WTC11 (cell line): ENCODE measurements at regions not wholly inside any gene's neighbourhood (a gene's known extent, or its start where the extent isn't known, plus 50 kb on each side); places are given as distances from the start of the nearest gene placed in this dataset.

ENCODE experiments used
- ATAC-seq: fragments of 200-7000 bp; cut with Tn5 transposase; 2 replicates; pipeline ENCODE4 v1.10.0; 2021; ENCODE audit warnings: mild to moderate bottlenecking, moderate library complexity
- CTCF ChIA-PET: fragments of 300-600 bp; sonication (Branson Sonifier 250); formaldehyde crosslinking; loops from one replicate; lab custom pipeline; 2021; ENCODE audit warnings: antibody characterized with exemption; lab: Charles Lee
- POLR2A ChIA-PET: fragments of 350-600 bp; sonication (Branson Sonifier 250); formaldehyde crosslinking; loops from one replicate; lab custom pipeline; 2021; ENCODE audit warnings: antibody characterized with exemption; lab: Charles Lee
- DNase-seq: peaks from one replicate; pipeline ENCODE4 v3.0.0; 2021; ENCODE audit warnings: low spot score
- H3K27ac Mint-ChIP-seq: 2 replicates; pipeline ENCODE4 v1.8.0; 2021; ENCODE audit warnings: mixed read lengths
- H3K27me3 Mint-ChIP-seq: 2 replicates; pipeline ENCODE4 v1.8.0; 2021; ENCODE audit warnings: low read depth, mild to moderate bottlenecking, moderate library complexity, mixed read lengths
- H3K36me3 Mint-ChIP-seq: 2 replicates; pipeline ENCODE4 v1.8.0; 2021; ENCODE audit warnings: mixed read lengths
- H3K4me1 Mint-ChIP-seq: 2 replicates; pipeline ENCODE4 v1.8.0; 2022; ENCODE audit warnings: mixed read lengths
- H3K4me3 Mint-ChIP-seq: 2 replicates; pipeline ENCODE4 v1.8.0; 2021; ENCODE audit warnings: mild to moderate bottlenecking, moderate library complexity, mixed read lengths
- H3K9me3 Mint-ChIP-seq: 2 replicates; pipeline ENCODE4 v1.8.0; 2021; ENCODE audit warnings: mixed read lengths
- AFF4 ChIP-seq: sonication (generic); formaldehyde crosslinking; IDR thresholded peaks from 2 replicates; pipeline ENCODE4 v1.8.1; 2023; ENCODE audit warnings: mild to moderate bottlenecking, missing genetic modification reagents, borderline replicate concordance
- ATF3 ChIP-seq: sonication (generic); formaldehyde crosslinking; conservative IDR thresholded peaks from 2 replicates; pipeline ENCODE4 v1.8.1; 2022; ENCODE audit warnings: mild to moderate bottlenecking, missing genetic modification reagents
- CBFB ChIP-seq: sonication (generic); formaldehyde crosslinking; IDR thresholded peaks from 2 replicates; pipeline ENCODE4 v1.8.1; 2022; ENCODE audit warnings: mild to moderate bottlenecking, low read depth, missing genetic modification reagents
- CREB1 ChIP-seq: sonication (generic); formaldehyde crosslinking; IDR thresholded peaks from 2 replicates; pipeline ENCODE4 v1.8.0; 2023; ENCODE audit warnings: mild to moderate bottlenecking, missing genetic modification reagents
- CREM ChIP-seq: sonication (generic); formaldehyde crosslinking; IDR thresholded peaks from 2 replicates; pipeline ENCODE4 v1.8.1; 2022; ENCODE audit warnings: mild to moderate bottlenecking, missing genetic modification reagents, moderate library complexity
- ELF4 ChIP-seq: sonication (generic); formaldehyde crosslinking; IDR thresholded peaks from 2 replicates; pipeline ENCODE4 v1.8.1; 2022; ENCODE audit warnings: low read depth, mild to moderate bottlenecking, moderate library complexity, missing genetic modification reagents
- GABPB1 ChIP-seq: sonication (generic); formaldehyde crosslinking; IDR thresholded peaks from 2 replicates; pipeline ENCODE4 v1.8.1; 2023; ENCODE audit warnings: mild to moderate bottlenecking, missing genetic modification reagents
- HMGA2 ChIP-seq: fragments of 250-450 bp; sonication (Bioruptor Pico); IDR thresholded peaks from 2 replicates; pipeline ENCODE4 v1.4.0; 2021; ENCODE audit warnings: mild to moderate bottlenecking, moderate library complexity
- IRF2 ChIP-seq: sonication (generic); formaldehyde crosslinking; IDR thresholded peaks from 2 replicates; pipeline ENCODE4 v1.8.0; 2022; ENCODE audit warnings: low read depth, missing genetic modification reagents, borderline replicate concordance
- MYBL2 ChIP-seq: sonication (generic); formaldehyde crosslinking; IDR thresholded peaks from 2 replicates; pipeline ENCODE4 v1.8.1; 2023; ENCODE audit warnings: mild to moderate bottlenecking, moderate library complexity, missing genetic modification reagents
- NFE2L1 ChIP-seq: sonication (generic); formaldehyde crosslinking; IDR thresholded peaks from 2 replicates; pipeline ENCODE4 v1.8.1; 2023; ENCODE audit warnings: missing genetic modification reagents
- OVOL2 ChIP-seq: fragments of 250-450 bp; sonication (Bioruptor Pico); IDR thresholded peaks from 2 replicates; pipeline ENCODE4 v1.9.0; 2021; ENCODE audit warnings: mild to moderate bottlenecking, borderline replicate concordance
- RELA ChIP-seq: sonication (generic); formaldehyde crosslinking; IDR thresholded peaks from 2 replicates; pipeline ENCODE4 v1.8.1; 2022; ENCODE audit warnings: missing genetic modification reagents, mild to moderate bottlenecking, borderline replicate concordance
- RORB ChIP-seq: fragments of 250-450 bp; sonication (Bioruptor Pico); IDR thresholded peaks from 2 replicates; pipeline ENCODE4 v1.9.0; 2021; ENCODE audit warnings: mild to moderate bottlenecking
- SMAD4 ChIP-seq: sonication (generic); formaldehyde crosslinking; IDR thresholded peaks from 2 replicates; pipeline ENCODE4 v1.8.0; 2022; ENCODE audit warnings: mild to moderate bottlenecking, missing genetic modification reagents
- TEAD4 ChIP-seq: sonication (generic); formaldehyde crosslinking; IDR thresholded peaks from 2 replicates; pipeline ENCODE4 v1.8.0; 2022; ENCODE audit warnings: mild to moderate bottlenecking, missing genetic modification reagents
- ZNF219 ChIP-seq: sonication (generic); formaldehyde crosslinking; IDR thresholded peaks from 2 replicates; pipeline ENCODE4 v1.8.0; 2023; ENCODE audit warnings: missing genetic modification reagents, mild to moderate bottlenecking, borderline replicate concordance
- ZNF416 ChIP-seq: fragments of 250-450 bp; sonication (Bioruptor Pico); IDR thresholded peaks from 2 replicates; pipeline ENCODE4 v1.9.0; 2021; ENCODE audit warnings: mild to moderate bottlenecking, inconsistent platforms
- ZNF425 ChIP-seq: fragments of 250-450 bp; sonication (Bioruptor Pico); conservative IDR thresholded peaks from 2 replicates; pipeline ENCODE4 v1.9.0; 2021; ENCODE audit warnings: mild to moderate bottlenecking
- TF ChIP-seq, protein P1 (sequence below): sonication (generic); formaldehyde crosslinking; IDR thresholded peaks from 2 replicates; pipeline ENCODE4 v1.8.1; 2022; ENCODE audit warnings: low read depth, missing genetic modification reagents, borderline replicate concordance
- TF ChIP-seq, protein P2 (sequence below): sonication (generic); formaldehyde crosslinking; IDR thresholded peaks from 2 replicates; pipeline ENCODE4 v1.8.0; 2022; ENCODE audit warnings: mild to moderate bottlenecking, missing genetic modification reagents
- TF ChIP-seq, protein P3 (sequence below): sonication (generic); formaldehyde crosslinking; IDR thresholded peaks from 2 replicates; pipeline ENCODE4 v1.8.0; 2022; ENCODE audit warnings: mild to moderate bottlenecking, missing genetic modification reagents
- TF ChIP-seq, protein P4 (sequence below): fragments of 250-450 bp; sonication (Bioruptor Pico); IDR thresholded peaks from 2 replicates; pipeline ENCODE4 v1.9.0; 2021; ENCODE audit warnings: mild to moderate bottlenecking

GRCh38 chr5:93665648-93666047 is 75.8 kb downstream of the POU5F2 start:
- no peak overlapping the region for H3K4me3 Mint-ChIP-seq
- no peaks in the 10 kb centered on the region for H3K36me3 Mint-ChIP-seq
- H3K27ac Mint-ChIP-seq: no peak overlapping the region
- H3K9me3 Mint-ChIP-seq: no peaks in the 10 kb centered on the region
- DNase-seq (no peak), ATAC-seq (peak; percentile 41; the same call in 1 of the 2 replicates)
- ChIA-PET POLR2A (interaction anchor here (1.2 kb wide), 1 partner anchor 9 kb away, joined by 3 read pairs; no protein-coding TSS in a partner anchor), CTCF (interaction anchor here (0.8 kb wide), 1 partner anchor 136 kb away, joined by 3 read pairs; no protein-coding TSS in a partner anchor)
- TF ChIP-seq CREM (CRISPR knock-in tag) (no peak), ELF4 (CRISPR knock-in tag) (no peak), NFE2L1 (CRISPR knock-in tag) (no peak), ATF3 (CRISPR knock-in tag) (no peak), SMAD4 (CRISPR knock-in tag) (no peak), ZNF416 (CRISPR knock-in tag) (no peak), CBFB (CRISPR knock-in tag) (no peak), TEAD4 (CRISPR knock-in tag) (no peak), GABPB1 (CRISPR knock-in tag) (no peak), RORB (no peak), MYBL2 (CRISPR knock-in tag) (no peak), CREB1 (CRISPR knock-in tag) (no peak), AFF4 (CRISPR knock-in tag) (no peak), IRF2 (CRISPR knock-in tag) (no peak), ZNF219 (CRISPR knock-in tag) (no peak), RELA (CRISPR knock-in tag) (no peak)
- TF ChIP-seq, protein P1, sequence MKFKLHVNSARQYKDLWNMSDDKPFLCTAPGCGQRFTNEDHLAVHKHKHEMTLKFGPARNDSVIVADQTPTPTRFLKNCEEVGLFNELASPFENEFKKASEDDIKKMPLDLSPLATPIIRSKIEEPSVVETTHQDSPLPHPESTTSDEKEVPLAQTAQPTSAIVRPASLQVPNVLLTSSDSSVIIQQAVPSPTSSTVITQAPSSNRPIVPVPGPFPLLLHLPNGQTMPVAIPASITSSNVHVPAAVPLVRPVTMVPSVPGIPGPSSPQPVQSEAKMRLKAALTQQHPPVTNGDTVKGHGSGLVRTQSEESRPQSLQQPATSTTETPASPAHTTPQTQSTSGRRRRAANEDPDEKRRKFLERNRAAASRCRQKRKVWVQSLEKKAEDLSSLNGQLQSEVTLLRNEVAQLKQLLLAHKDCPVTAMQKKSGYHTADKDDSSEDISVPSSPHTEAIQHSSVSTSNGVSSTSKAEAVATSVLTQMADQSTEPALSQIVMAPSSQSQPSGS (CRISPR knock-in tag): no peak
- TF ChIP-seq, protein P2, sequence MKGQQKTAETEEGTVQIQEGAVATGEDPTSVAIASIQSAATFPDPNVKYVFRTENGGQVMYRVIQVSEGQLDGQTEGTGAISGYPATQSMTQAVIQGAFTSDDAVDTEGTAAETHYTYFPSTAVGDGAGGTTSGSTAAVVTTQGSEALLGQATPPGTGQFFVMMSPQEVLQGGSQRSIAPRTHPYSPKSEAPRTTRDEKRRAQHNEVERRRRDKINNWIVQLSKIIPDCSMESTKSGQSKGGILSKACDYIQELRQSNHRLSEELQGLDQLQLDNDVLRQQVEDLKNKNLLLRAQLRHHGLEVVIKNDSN (CRISPR knock-in tag): no peak
- peaks cover 10% of the 10 kb centered on the region for H3K4me1 Mint-ChIP-seq
- H3K27me3 Mint-ChIP-seq: no peaks in the 10 kb centered on the region

DNA sequence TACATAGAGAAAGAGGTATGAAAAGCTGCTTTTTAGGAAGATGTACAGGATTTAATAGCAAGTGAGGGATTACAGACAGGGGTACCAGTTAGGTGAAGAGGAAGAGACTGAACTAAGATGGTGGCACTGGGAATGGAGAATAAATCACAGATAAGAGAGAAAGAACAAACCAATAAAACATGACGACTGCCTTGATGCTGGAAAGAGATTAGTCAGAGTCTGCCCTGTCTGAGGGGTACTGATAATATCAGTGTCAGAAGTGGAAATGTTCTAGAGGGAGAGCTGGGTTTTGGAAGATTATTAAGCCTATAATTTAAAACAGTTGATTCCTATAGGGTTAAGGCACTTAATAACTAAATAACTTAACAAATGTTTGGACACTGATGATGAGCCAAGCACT is 77.7 kb downstream of the NR2F1 start:
- Mint-ChIP-seq H3K27me3 (no peaks in the 10 kb centered on the region), H3K4me3 (no peak overlapping the region), H3K27ac (no peak overlapping the region), H3K4me1 (peaks cover 6% of the 10 kb centered on the region), H3K36me3 (no peaks in the 10 kb centered on the region), H3K9me3 (no peaks in the 10 kb centered on the region)
- POLR2A ChIA-PET: no interaction called here
- DNase-seq: no peak
- no peak for ATAC-seq
- CTCF ChIA-PET: no interaction called here
- TF ChIP-seq HMGA2 (CRISPR knock-in tag) (no peak), ZNF425 (CRISPR knock-in tag) (no peak), OVOL2 (CRISPR knock-in tag) (no peak)
- TF ChIP-seq, protein P3, sequence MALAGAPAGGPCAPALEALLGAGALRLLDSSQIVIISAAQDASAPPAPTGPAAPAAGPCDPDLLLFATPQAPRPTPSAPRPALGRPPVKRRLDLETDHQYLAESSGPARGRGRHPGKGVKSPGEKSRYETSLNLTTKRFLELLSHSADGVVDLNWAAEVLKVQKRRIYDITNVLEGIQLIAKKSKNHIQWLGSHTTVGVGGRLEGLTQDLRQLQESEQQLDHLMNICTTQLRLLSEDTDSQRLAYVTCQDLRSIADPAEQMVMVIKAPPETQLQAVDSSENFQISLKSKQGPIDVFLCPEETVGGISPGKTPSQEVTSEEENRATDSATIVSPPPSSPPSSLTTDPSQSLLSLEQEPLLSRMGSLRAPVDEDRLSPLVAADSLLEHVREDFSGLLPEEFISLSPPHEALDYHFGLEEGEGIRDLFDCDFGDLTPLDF: no peak
- TF ChIP-seq, protein P4, sequence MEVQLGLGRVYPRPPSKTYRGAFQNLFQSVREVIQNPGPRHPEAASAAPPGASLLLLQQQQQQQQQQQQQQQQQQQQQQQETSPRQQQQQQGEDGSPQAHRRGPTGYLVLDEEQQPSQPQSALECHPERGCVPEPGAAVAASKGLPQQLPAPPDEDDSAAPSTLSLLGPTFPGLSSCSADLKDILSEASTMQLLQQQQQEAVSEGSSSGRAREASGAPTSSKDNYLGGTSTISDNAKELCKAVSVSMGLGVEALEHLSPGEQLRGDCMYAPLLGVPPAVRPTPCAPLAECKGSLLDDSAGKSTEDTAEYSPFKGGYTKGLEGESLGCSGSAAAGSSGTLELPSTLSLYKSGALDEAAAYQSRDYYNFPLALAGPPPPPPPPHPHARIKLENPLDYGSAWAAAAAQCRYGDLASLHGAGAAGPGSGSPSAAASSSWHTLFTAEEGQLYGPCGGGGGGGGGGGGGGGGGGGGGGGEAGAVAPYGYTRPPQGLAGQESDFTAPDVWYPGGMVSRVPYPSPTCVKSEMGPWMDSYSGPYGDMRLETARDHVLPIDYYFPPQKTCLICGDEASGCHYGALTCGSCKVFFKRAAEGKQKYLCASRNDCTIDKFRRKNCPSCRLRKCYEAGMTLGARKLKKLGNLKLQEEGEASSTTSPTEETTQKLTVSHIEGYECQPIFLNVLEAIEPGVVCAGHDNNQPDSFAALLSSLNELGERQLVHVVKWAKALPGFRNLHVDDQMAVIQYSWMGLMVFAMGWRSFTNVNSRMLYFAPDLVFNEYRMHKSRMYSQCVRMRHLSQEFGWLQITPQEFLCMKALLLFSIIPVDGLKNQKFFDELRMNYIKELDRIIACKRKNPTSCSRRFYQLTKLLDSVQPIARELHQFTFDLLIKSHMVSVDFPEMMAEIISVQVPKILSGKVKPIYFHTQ (CRISPR knock-in tag): no peak
